ENCODE measurements at regions not wholly inside any gene's neighbourhood (a gene's known extent, or its start where the extent isn't known, plus 50 kb on each side); places are given as distances from the start of the nearest gene placed in this dataset.
"Not testable (repeated sequence)": the region's sequence is repeated elsewhere in the genome, so short reads cannot be mapped to it uniquely, and the experiment has no call there.

DNA sequence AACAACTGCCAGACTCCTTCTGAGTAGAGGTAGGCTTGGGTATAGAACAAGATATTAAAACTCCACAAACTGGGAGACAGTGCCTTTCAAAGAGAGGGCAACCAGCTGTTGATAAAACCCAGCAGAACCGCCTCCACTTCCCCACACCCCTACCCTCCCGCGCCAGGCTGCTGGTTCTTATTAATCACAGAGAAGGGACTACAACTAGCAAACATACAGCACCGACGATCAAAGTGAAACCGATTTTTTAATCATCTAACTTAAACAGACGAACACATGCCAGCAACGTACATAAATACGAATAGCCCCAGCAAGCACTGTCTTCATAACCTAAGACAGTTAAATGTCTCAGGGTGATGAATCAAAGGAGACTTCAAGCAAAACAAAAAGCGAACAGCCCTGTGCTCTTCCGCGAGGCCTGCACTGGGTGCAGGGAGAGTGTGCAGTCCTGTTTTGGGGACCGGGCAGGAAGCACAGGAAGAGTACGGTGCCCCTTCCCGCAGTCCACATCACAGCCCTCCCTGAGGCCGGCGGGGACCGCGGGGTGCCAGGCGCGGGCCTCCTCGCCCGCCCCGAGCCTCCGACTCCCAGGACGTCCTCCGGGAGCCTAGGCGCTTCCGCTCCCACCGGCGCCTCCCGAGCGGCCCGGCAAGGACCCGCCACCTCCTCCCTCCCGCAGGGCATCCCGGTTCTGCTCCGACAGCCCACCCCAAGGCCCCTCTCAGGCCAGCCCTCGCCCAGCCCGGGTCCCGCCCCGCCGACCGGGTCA lies 75.1 kb upstream of the VGLL4 start:
- Mint-ChIP-seq H3K4me1 (ENCODE audit: low read depth) (peaks cover 19% of the 10 kb centered on the region), H3K9me3 (ENCODE audit: low read depth) (no peaks in the 10 kb centered on the region), H3K36me3 (no peaks in the 10 kb centered on the region), H3K4me3 (peak overlapping the region; percentile 92), H3K27ac (peak overlapping the region; percentile 77), H3K27me3 (peaks cover 2% of the 10 kb centered on the region)

DNA sequence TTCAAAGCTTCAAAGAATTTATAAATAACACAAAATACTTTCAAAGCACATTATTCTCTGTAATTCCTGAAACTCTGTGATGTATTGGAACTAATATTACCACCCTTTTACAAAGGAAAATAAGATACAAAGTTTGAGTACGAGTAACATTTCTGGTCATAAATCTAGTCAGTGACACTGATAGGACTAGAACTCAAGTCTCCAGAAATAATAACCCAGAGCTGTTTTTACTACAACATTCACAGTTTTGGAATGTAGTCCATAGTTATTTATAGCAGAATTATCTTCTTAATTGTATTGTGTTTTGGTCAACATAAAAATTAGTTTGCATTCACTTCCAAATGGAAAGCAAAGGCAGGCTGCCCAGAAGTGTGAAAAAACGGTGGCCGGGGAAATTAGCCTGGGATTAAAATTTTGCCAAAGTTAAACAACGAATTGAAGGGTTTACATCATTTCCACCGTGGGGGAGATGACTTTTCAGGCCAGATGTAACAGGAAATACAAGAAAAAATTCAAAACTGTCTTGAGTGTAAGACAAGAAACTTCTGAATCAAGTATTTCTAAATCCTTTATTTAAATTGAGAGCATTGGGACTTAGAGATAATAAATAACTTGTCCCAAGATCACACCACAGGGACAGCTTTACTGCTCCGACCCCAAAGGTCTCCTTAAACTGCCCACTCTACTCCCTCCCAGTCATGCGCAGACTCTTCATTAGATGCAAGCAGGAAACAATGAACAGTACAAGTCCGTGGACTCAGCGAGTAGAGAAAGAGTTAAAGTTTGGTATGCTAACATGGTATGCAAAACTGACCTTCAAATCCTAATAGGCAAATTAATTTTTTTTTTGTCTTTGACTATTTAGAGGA lies 74.3 kb upstream of the VGLL4 start:
- no peaks in the 10 kb centered on the region for H3K36me3 Mint-ChIP-seq
- H3K9me3 Mint-ChIP-seq (ENCODE audit: low read depth): no peaks in the 10 kb centered on the region
- H3K27me3 Mint-ChIP-seq: peaks cover 2% of the 10 kb centered on the region
- peak overlapping the region; percentile 77 for H3K27ac Mint-ChIP-seq
- H3K4me1 Mint-ChIP-seq (ENCODE audit: low read depth): peaks cover 19% of the 10 kb centered on the region
- peak overlapping the region; percentile 92 for H3K4me3 Mint-ChIP-seq

DNA sequence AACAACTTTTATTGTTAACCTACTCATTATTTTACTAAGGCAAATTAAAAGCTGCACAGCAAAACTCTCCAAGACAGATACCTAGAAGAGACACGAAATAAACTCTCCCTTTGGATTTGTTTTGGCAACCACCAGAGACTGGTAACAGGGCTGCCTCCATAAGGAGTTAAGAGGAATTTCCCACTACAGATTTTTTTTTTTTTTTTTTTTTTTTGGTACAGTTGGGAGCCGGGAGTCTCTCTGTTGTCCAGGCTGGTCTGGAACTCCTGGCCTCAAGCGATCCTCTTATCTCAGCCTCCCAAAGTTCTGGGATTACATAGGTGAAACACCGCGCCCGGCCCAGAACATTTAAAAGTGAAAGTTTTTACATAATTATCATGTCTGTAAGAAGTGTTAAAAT lies 73.6 kb upstream of the VGLL4 start:
- H3K4me3 Mint-ChIP-seq: peak overlapping the region; percentile 34
- H3K4me1 Mint-ChIP-seq (ENCODE audit: low read depth): peaks cover 19% of the 10 kb centered on the region
- H3K9me3 Mint-ChIP-seq (ENCODE audit: low read depth): no peaks in the 10 kb centered on the region
- H3K36me3 Mint-ChIP-seq: no peaks in the 10 kb centered on the region
- no peak overlapping the region for H3K27ac Mint-ChIP-seq
- peaks cover 2% of the 10 kb centered on the region for H3K27me3 Mint-ChIP-seq

DNA sequence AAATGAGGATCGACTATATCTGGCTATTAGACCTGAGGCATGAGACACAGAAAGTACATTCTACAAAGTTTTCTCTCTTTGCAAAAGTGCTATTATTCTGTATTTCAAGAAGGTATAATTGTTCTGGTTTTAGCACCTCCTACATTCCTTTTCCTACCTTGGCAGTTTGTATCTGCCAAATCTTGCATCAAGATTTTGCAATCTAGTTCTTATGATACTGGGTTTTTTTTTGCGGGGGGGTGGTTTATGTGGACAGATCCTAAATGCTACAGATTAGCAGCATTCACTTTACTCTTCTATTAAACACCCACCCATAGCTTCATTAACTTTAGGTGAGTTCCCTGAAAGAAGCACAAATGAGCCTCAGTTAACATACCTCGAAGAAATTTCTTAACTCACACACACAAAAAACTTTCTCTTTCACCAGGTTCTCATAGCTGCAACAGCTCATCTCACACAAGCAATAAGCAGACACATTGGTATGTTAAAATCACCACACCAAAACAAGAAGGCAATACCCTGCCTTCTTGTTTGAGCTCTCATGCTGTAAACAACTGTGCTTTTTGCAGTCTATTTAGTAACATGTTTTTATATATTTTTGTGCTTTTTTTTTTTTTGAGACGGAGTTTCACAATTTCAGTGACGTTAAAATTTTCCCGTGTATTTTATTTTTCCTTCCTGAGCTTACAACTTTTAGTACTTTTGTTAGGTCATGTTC lies 73.0 kb upstream of the VGLL4 start:
- H3K4me1 Mint-ChIP-seq (ENCODE audit: low read depth): peaks cover 19% of the 10 kb centered on the region
- H3K9me3 Mint-ChIP-seq (ENCODE audit: low read depth): no peaks in the 10 kb centered on the region
- H3K27me3 Mint-ChIP-seq: peaks cover under 1% of the 10 kb centered on the region
- H3K4me3 Mint-ChIP-seq: peak overlapping the region; percentile 34
- no peaks in the 10 kb centered on the region for H3K36me3 Mint-ChIP-seq
- no peak overlapping the region for H3K27ac Mint-ChIP-seq

DNA sequence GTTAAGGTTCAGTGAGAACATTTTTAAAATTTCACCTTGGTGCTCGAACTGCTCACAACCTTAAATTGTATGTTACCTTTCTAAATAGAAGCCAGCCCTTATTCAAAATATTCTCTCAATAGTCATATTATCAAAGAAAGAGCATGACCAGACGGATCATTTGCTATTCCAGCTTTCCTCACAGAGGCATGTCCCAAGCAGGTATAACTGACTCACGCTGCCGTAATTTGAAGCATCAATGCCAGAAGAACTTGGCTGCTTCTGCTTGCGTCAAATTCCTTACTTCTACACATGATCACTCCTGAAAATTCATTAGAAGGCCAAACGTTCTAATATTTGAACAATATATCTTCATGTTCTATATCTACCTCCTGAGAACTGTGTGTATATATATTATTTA lies 69.5 kb upstream of the VGLL4 start:
- H3K36me3 Mint-ChIP-seq: peaks cover 8% of the 10 kb centered on the region
- no peaks in the 10 kb centered on the region for H3K27me3 Mint-ChIP-seq
- peaks cover 8% of the 10 kb centered on the region for H3K4me1 Mint-ChIP-seq (ENCODE audit: low read depth)
- H3K27ac Mint-ChIP-seq: no peak overlapping the region
- no peak overlapping the region for H3K4me3 Mint-ChIP-seq
- no peaks in the 10 kb centered on the region for H3K9me3 Mint-ChIP-seq (ENCODE audit: low read depth)

DNA sequence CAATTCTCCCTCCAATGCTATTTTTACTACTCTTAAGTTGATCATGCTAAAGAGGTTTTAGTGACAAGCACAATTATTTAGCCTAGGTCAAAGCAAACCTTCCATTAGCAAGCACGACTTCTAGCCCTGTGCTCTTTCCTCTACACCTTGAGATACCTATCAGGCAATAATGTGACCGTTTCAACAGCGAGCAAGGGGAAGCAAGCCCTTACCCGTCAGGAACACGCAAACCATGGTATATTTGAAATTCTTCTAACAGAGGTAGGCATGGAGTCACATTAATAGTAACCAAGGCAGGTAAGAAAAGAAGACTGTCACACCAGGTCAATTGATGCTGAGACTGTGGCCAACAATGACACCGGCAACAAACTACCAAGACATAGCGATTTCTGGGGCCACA lies 68.9 kb upstream of the VGLL4 start:
- H3K27ac Mint-ChIP-seq: no peak overlapping the region
- no peak overlapping the region for H3K4me3 Mint-ChIP-seq
- no peaks in the 10 kb centered on the region for H3K9me3 Mint-ChIP-seq (ENCODE audit: low read depth)
- H3K4me1 Mint-ChIP-seq (ENCODE audit: low read depth): peaks cover 5% of the 10 kb centered on the region
- H3K36me3 Mint-ChIP-seq: peaks cover 8% of the 10 kb centered on the region
- H3K27me3 Mint-ChIP-seq: no peaks in the 10 kb centered on the region

DNA sequence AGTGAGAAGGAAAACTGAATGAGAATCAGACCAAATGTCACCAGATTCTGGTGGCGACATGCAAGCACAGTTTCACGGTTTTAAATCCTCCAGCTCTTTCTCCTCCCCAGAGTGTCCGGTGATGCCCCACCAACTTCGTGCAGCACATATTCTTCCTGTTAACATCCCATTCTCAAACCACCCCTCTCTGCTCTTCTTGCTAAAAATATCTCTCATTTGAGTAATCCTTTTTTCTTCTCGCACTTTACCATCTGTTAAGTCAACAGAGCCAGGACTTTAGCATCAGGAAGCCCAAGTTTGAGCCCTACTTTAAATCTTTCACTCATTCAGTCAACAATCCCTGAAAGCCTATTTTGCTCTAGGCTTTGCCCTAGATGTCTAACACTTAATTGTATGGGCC lies 68.2 kb upstream of the VGLL4 start:
- Mint-ChIP-seq H3K27me3 (no peaks in the 10 kb centered on the region), H3K9me3 (ENCODE audit: low read depth) (no peaks in the 10 kb centered on the region), H3K4me3 (no peak overlapping the region), H3K4me1 (ENCODE audit: low read depth) (peaks cover 5% of the 10 kb centered on the region), H3K36me3 (peaks cover 8% of the 10 kb centered on the region), H3K27ac (no peak overlapping the region)

DNA sequence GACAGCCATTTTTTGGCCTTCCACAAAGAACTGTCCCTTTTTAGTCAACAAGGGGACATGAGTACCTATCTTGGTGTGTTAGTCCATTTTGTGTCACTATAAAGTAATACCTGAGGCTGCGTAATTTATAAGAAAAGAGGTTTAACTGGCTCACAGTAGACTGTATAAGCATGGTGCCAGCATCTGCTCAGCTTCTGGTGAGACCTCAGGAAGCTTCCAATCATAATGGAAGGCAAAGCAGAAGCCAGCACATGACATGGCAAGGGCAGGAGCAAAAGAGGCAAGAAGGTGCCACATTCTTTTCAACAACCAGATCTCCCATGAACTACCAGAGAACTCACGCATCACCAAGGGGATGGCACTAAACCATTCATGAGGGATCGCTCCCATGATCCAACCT lies 66.1 kb upstream of the VGLL4 start:
- Mint-ChIP-seq H3K36me3 (peaks cover 8% of the 10 kb centered on the region), H3K4me3 (no peak overlapping the region), H3K4me1 (ENCODE audit: low read depth) (no peaks in the 10 kb centered on the region), H3K27me3 (no peaks in the 10 kb centered on the region), H3K9me3 (ENCODE audit: low read depth) (no peaks in the 10 kb centered on the region), H3K27ac (no peak overlapping the region)

DNA sequence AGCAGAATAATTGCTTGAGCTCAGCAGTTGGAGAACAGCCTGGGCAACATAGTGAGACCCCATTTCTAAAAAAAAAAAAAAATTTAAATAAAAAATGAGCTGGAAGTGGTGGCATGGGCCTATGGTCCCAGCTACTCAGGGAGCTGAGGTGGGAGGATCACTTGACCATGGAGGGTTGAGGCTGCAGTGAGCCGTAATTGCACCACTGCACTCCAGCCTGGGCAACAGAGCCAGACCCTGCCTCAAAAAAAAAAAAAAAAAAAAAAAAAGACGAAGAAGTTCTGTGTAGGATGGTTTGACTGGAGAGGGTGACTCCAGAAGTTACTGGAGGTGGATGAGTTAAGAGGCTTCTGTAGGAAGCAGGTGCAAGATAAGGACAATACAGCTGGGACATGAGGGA lies 63.4 kb upstream of the VGLL4 start:
- not testable (repeated sequence) for H3K27me3 Mint-ChIP-seq; H3K36me3 Mint-ChIP-seq; H3K27ac Mint-ChIP-seq; H3K4me1 Mint-ChIP-seq (ENCODE audit: low read depth); H3K9me3 Mint-ChIP-seq (ENCODE audit: low read depth); H3K4me3 Mint-ChIP-seq

DNA sequence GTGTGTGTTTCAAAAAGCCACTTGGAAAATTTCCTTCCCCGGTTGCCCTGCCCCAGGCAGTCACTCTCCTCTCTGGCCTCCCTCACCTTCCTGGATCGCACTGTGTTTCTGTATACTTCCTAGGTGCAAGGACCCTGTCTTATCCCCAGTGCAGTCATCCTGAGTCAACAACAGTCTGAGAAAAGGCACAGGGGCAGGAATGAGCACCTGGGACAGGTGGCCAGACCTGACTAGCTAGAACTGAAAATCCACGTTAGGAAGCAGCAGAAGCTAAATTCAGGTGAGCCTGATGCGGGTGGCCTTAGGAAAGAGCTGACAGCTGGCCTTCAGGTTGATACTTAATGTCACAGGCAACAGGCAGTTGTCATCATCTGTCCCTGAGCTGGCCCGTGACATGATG lies 62.9 kb upstream of the VGLL4 start:
- Mint-ChIP-seq H3K36me3 (peaks cover 11% of the 10 kb centered on the region), H3K27me3 (no peaks in the 10 kb centered on the region), H3K4me3 (no peak overlapping the region), H3K27ac (no peak overlapping the region), H3K9me3 (ENCODE audit: low read depth) (no peaks in the 10 kb centered on the region), H3K4me1 (ENCODE audit: low read depth) (no peaks in the 10 kb centered on the region)

DNA sequence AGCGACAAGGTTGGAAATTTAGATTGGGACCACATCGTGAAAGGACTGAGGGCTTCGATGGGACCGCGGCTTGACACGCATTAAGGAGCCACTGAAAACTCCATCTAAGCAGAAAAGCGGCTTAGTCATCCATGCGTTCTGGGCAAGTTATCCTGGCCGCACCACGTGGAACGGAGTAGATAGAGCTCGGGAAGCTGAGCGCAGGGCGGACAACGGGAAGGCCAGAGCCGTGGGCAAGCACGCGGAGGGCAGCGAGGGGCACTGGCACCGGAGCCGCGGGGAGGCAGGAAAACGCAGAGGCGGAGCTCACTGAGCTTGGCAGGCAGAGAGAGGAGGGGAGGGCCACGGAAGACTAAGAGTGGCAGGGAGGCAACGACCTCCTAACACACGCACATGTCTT lies 61.3 kb upstream of the VGLL4 start:
- Mint-ChIP-seq H3K27ac (peak overlapping the region; percentile 41), H3K27me3 (no peaks in the 10 kb centered on the region), H3K4me1 (ENCODE audit: low read depth) (no peaks in the 10 kb centered on the region), H3K4me3 (peak overlapping the region; percentile 66), H3K9me3 (ENCODE audit: low read depth) (no peaks in the 10 kb centered on the region), H3K36me3 (peaks cover 16% of the 10 kb centered on the region)

DNA sequence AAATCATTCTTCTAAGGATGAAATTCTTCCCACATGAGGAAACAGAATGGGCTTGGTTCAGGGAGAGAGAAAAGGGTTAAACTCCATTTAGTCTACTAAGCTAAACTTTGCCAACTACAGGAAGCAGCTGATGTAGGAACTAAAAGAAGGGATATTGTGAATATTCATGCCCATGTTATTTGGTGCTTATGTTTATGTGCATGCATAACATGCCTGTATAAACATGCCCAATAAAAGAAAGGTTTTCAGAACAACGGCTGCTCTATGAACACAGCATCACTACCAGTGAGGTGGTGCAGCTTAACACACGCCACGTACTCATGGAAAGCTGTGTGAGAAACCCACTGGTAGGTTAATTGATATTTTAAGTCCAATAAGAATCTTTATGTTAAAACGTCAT lies 59.4 kb upstream of the VGLL4 start:
- no peaks in the 10 kb centered on the region for H3K4me1 Mint-ChIP-seq (ENCODE audit: low read depth)
- H3K36me3 Mint-ChIP-seq: peaks cover 10% of the 10 kb centered on the region
- no peaks in the 10 kb centered on the region for H3K9me3 Mint-ChIP-seq (ENCODE audit: low read depth)
- no peak overlapping the region for H3K27ac Mint-ChIP-seq
- H3K27me3 Mint-ChIP-seq: no peaks in the 10 kb centered on the region
- H3K4me3 Mint-ChIP-seq: no peak overlapping the region

DNA sequence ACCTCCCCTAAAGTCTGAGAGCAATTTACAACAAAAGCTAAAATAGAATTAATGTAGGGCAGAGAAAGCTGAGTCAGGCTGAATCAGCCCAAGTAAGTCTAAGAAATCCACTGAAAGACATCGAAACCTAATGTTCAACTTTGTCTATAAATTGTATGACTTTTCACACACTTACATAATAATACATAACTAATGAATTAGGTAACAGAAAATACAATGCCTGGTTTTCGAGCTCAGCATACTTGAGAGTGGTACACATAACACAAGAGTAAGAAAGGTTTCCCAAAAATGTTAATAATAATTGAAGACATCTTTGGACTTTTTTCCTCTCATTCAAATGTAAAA lies 55.3 kb upstream of the VGLL4 start:
- peaks cover 10% of the 10 kb centered on the region for H3K36me3 Mint-ChIP-seq
- H3K27ac Mint-ChIP-seq: no peak overlapping the region
- H3K27me3 Mint-ChIP-seq: no peaks in the 10 kb centered on the region
- no peaks in the 10 kb centered on the region for H3K9me3 Mint-ChIP-seq (ENCODE audit: low read depth)
- H3K4me1 Mint-ChIP-seq (ENCODE audit: low read depth): no peaks in the 10 kb centered on the region
- no peak overlapping the region for H3K4me3 Mint-ChIP-seq

DNA sequence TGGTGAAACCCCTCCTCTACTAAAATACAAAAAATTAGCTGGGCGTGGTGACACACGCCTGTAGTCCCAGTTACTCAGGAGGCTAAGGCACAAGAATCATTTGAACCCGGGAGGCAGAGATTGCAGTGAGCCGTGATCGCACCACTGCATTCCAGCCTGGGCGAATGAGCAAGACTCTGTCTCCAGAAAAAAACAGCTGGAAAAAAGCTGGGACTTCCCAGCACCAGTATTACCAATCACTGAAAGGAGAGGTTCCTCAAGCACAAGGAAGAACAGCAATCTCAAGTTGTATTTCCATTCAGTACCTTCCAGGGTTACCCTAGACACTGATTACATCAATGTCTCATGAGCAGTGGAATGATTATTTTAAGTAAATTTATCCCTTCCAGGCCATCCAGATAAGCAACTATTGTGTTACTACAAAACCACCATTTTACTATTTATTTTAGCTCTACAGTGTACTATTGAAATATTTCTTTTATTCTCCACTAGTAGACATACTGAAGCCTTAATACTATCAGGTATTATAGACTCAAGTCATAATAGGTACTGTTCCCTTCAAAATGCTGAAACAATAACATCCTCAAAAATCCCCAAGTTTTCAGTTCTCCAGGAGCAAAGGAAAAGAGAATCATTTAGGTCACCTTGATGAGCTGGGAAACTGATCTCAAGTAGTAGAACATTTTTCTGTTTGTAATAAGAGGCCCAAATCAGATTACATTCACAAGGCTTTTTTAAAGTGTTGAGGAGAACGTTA lies 54.8 kb upstream of the VGLL4 start:
- H3K36me3 Mint-ChIP-seq: peaks cover 12% of the 10 kb centered on the region
- no peaks in the 10 kb centered on the region for H3K27me3 Mint-ChIP-seq
- no peaks in the 10 kb centered on the region for H3K4me1 Mint-ChIP-seq (ENCODE audit: low read depth)
- no peaks in the 10 kb centered on the region for H3K9me3 Mint-ChIP-seq (ENCODE audit: low read depth)
- no peak overlapping the region for H3K27ac Mint-ChIP-seq
- no peak overlapping the region for H3K4me3 Mint-ChIP-seq

DNA sequence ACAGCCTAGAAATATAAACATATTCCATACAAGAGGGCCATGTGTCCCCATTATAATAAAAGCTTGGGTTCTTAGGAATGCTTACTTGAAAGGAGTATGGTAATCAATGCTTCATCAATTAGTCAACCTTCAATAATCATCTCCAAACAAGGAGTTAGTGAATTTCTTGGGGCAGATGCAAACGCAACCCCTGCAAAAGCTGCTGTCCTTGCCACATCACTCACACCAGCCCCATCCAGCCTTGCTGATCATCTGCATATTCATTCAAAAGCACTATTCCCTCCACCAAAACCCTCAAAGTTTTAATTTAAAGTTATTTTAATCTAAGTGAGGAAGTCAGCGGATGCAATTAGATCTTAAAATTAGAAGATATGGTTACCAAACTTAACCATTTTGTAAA lies 54.0 kb upstream of the VGLL4 start:
- H3K27me3 Mint-ChIP-seq: no peaks in the 10 kb centered on the region
- no peak overlapping the region for H3K27ac Mint-ChIP-seq
- H3K4me3 Mint-ChIP-seq: no peak overlapping the region
- H3K9me3 Mint-ChIP-seq (ENCODE audit: low read depth): no peaks in the 10 kb centered on the region
- H3K36me3 Mint-ChIP-seq: peaks cover 12% of the 10 kb centered on the region
- H3K4me1 Mint-ChIP-seq (ENCODE audit: low read depth): no peaks in the 10 kb centered on the region

Data from activated naive CD8-positive, alpha-beta T cell (primary cell).